OCI-LY3 (cell line): ENCODE measurements at regions not wholly inside any gene's neighbourhood (a gene's known extent, or its start where the extent isn't known, plus 50 kb on each side); places are given as distances from the start of the nearest gene placed in this dataset.

Experiments used
- H2AFZ ChIP-seq: fragments of 200-600, 300-600 bp; shearing (Covaris generic); 2 replicates; pipeline ENCODE4 v1.6.0; 2014; ENCODE audit warnings: antibody characterized with exemption, low read depth, low read length
- H3K27ac ChIP-seq: fragments of 200-600, 300-600 bp; sonication (generic); 2 replicates; pipeline ENCODE4 v1.5.1; 2014; ENCODE audit warnings: mild to moderate bottlenecking, low read length, moderate library complexity, mixed read lengths
- H3K27me3 ChIP-seq: fragments of 200-600, 300-600 bp; sonication (generic); 2 replicates; pipeline ENCODE4 v1.6.1; 2014; ENCODE audit warnings: low read depth, low read length, mixed read lengths
- H3K36me3 ChIP-seq: fragments of 200-600, 300-600 bp; sonication (generic); replicated peaks from 2 replicates; pipeline ENCODE3; 2014; ENCODE audit warnings: low read depth, low read length, mixed read lengths
- H3K4me1 ChIP-seq: fragments of 300-600, 200-600 bp; sonication (generic); 2 replicates; pipeline ENCODE4 v1.6.1; 2014; ENCODE audit warnings: low read length, mixed read lengths
- H3K4me2 ChIP-seq: fragments of 200-600, 300-600 bp; sonication (generic); 2 replicates; pipeline ENCODE4 v1.6.1; 2014; ENCODE audit warnings: low read length, mixed read lengths
- H3K4me3 ChIP-seq: fragments of 300-600, 200-600 bp; sonication (generic); 2 replicates; pipeline ENCODE4 v1.5.1; 2014; ENCODE audit warnings: antibody characterized with exemption, mild to moderate bottlenecking, low read length, moderate library complexity
- H3K79me2 ChIP-seq: fragments of 300-600, 200-600 bp; shearing (Covaris generic); 2 replicates; pipeline ENCODE4 v1.6.1; 2014; ENCODE audit warnings: mild to moderate bottlenecking, low read length, mixed read lengths
- H3K9ac ChIP-seq: fragments of 300-600, 200-600 bp; shearing (Covaris generic); 2 replicates; pipeline ENCODE4 v1.6.0; 2014; ENCODE audit warnings: mild to moderate bottlenecking, low read length, moderate library complexity
- H3K9me3 ChIP-seq: fragments of 200-600, 300-600 bp; shearing (Covaris generic); 2 replicates; pipeline ENCODE4 v1.6.1; 2014; ENCODE audit warnings: low read length, mixed read lengths; ENCODE audit not compliant: insufficient read depth
- H4K20me1 ChIP-seq: fragments of 200-600, 300-600 bp; sonication (generic); 2 replicates; pipeline ENCODE4 v1.6.1; 2016; ENCODE audit warnings: low read length, mixed read lengths; ENCODE audit not compliant: insufficient read depth
- CTCF ChIP-seq: fragments of 200-600, 300-600 bp; sonication (generic); IDR thresholded peaks from 2 replicates; pipeline ENCODE4 v1.5.1; 2014; ENCODE audit warnings: antibody characterized with exemption, low read length, low read depth
- EZH2phosphoT487 ChIP-seq: fragments of 200-600 bp; shearing (Covaris generic); IDR thresholded peaks from 2 replicates; pipeline ENCODE4 v1.6.1; 2018; ENCODE audit warnings: antibody characterized with exemption, mixed run types, low read depth

GRCh38 chr14:43471595-43471994 is 1035.5 kb downstream of the FSCB start:
- Histone ChIP-seq H3K4me2 (no peak overlapping the region), H3K4me3 (no peak overlapping the region), H2AFZ (no peak overlapping the region), H3K27ac (no peak overlapping the region), H3K9ac (no peak overlapping the region), H3K36me3 (no peaks in the 10 kb centered on the region), H3K27me3 (no peaks in the 10 kb centered on the region), H4K20me1 (no peaks in the 10 kb centered on the region), H3K79me2 (no peaks in the 10 kb centered on the region), H3K9me3 (no peaks in the 10 kb centered on the region), H3K4me1 (no peaks in the 10 kb centered on the region)
- TF ChIP-seq EZH2phosphoT487 (no peak), CTCF (no peak)

GRCh38 chr14:43464968-43465367 is 1042.1 kb downstream of the FSCB start:
- Histone ChIP-seq H3K4me1 (no peaks in the 10 kb centered on the region), H3K9me3 (no peaks in the 10 kb centered on the region), H3K27me3 (no peaks in the 10 kb centered on the region), H3K9ac (no peak overlapping the region), H3K4me3 (no peak overlapping the region), H4K20me1 (no peaks in the 10 kb centered on the region), H3K79me2 (no peaks in the 10 kb centered on the region), H2AFZ (no peak overlapping the region), H3K27ac (no peak overlapping the region), H3K36me3 (no peaks in the 10 kb centered on the region), H3K4me2 (no peak overlapping the region)
- no peak for TF ChIP-seq CTCF
- no peak for TF ChIP-seq EZH2phosphoT487

- H3K9me3 ChIP-seq = no peaks in the 10 kb centered on the region
- no peak overlapping the region for H3K9ac ChIP-seq
- no peak overlapping the region for H2AFZ ChIP-seq
- no peaks in the 10 kb centered on the region for H4K20me1 ChIP-seq
- TF ChIP-seq CTCF = no peak
- no peak for TF ChIP-seq EZH2phosphoT487
- H3K79me2 ChIP-seq = no peaks in the 10 kb centered on the region
- no peak overlapping the region for H3K4me3 ChIP-seq
- H3K4me1 ChIP-seq = no peaks in the 10 kb centered on the region
- no peak overlapping the region for H3K27ac ChIP-seq
- H3K4me2 ChIP-seq = no peak overlapping the region
- no peaks in the 10 kb centered on the region for H3K36me3 ChIP-seq
- H3K27me3 ChIP-seq = no peaks in the 10 kb centered on the region
Measured at GRCh38 chr14:43449291-43449690, 1057.8 kb downstream of the FSCB start.

GRCh38 chr14:43438056-43438455 is 1069.0 kb downstream of the FSCB start:
- Histone ChIP-seq H3K9me3 (no peaks in the 10 kb centered on the region), H3K27ac (no peak overlapping the region), H3K9ac (no peak overlapping the region), H3K36me3 (no peaks in the 10 kb centered on the region), H3K27me3 (no peaks in the 10 kb centered on the region), H2AFZ (no peak overlapping the region), H3K79me2 (no peaks in the 10 kb centered on the region), H3K4me3 (no peak overlapping the region), H3K4me1 (no peaks in the 10 kb centered on the region; the same call in 1 of the 2 replicates), H3K4me2 (no peak overlapping the region), H4K20me1 (no peaks in the 10 kb centered on the region)
- no peak for TF ChIP-seq EZH2phosphoT487

DNA sequence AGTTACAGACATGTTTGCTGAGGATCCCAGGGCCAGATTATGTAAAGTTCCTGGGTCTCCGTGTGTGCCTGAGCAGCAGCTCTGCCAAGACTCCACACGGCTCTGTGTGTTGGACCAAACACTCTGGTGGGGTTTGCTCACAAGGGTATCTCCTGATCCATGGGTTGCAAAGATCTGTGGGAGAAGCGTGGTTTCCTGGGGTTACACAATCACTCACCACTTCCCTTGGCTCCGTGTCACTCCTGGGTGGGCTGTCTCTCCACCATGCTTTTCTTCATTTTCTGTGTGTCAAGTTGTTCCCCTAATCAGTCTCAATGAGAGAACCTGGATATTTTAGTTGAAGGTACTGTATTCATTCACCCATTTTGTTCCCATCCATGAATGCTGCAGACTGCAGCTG is 1088.8 kb downstream of the FSCB start:
- Histone ChIP-seq H3K36me3 (no peaks in the 10 kb centered on the region), H4K20me1 (no peaks in the 10 kb centered on the region), H3K9ac (no peak overlapping the region), H3K4me1 (no peaks in the 10 kb centered on the region), H3K4me2 (no peak overlapping the region), H2AFZ (no peak overlapping the region), H3K79me2 (no peaks in the 10 kb centered on the region), H3K27ac (no peak overlapping the region), H3K27me3 (no peaks in the 10 kb centered on the region), H3K4me3 (no peak overlapping the region), H3K9me3 (no peaks in the 10 kb centered on the region)
- TF ChIP-seq EZH2phosphoT487 (no peak), CTCF (no peak)
